WTC11 (cell line): ENCODE measurements at regions not wholly inside any gene's neighbourhood (a gene's known extent, or its start where the extent isn't known, plus 50 kb on each side); places are given as distances from the start of the nearest gene placed in this dataset.

ENCODE experiments used
- ATAC-seq: fragments of 200-7000 bp; cut with Tn5 transposase; 2 replicates; pipeline ENCODE4 v1.10.0; 2021; ENCODE audit warnings: mild to moderate bottlenecking, moderate library complexity
- CTCF ChIA-PET: fragments of 300-600 bp; sonication (Branson Sonifier 250); formaldehyde crosslinking; loops from one replicate; lab custom pipeline; 2021; ENCODE audit warnings: antibody characterized with exemption; lab: Charles Lee
- POLR2A ChIA-PET: fragments of 350-600 bp; sonication (Branson Sonifier 250); formaldehyde crosslinking; loops from one replicate; lab custom pipeline; 2021; ENCODE audit warnings: antibody characterized with exemption; lab: Charles Lee
- DNase-seq: peaks from one replicate; pipeline ENCODE4 v3.0.0; 2021; ENCODE audit warnings: low spot score
- H3K27ac Mint-ChIP-seq: 2 replicates; pipeline ENCODE4 v1.8.0; 2021; ENCODE audit warnings: mixed read lengths
- H3K27me3 Mint-ChIP-seq: 2 replicates; pipeline ENCODE4 v1.8.0; 2021; ENCODE audit warnings: low read depth, mild to moderate bottlenecking, moderate library complexity, mixed read lengths
- H3K36me3 Mint-ChIP-seq: 2 replicates; pipeline ENCODE4 v1.8.0; 2021; ENCODE audit warnings: mixed read lengths
- H3K4me1 Mint-ChIP-seq: 2 replicates; pipeline ENCODE4 v1.8.0; 2022; ENCODE audit warnings: mixed read lengths
- H3K4me3 Mint-ChIP-seq: 2 replicates; pipeline ENCODE4 v1.8.0; 2021; ENCODE audit warnings: mild to moderate bottlenecking, moderate library complexity, mixed read lengths
- H3K9me3 Mint-ChIP-seq: 2 replicates; pipeline ENCODE4 v1.8.0; 2021; ENCODE audit warnings: mixed read lengths
- PRRX2 ChIP-seq: fragments of 250-450 bp; sonication (Bioruptor Pico); IDR thresholded peaks from 2 replicates; pipeline ENCODE4 v1.8.0; 2021; ENCODE audit warnings: mild to moderate bottlenecking
- SMAD4 ChIP-seq: sonication (generic); formaldehyde crosslinking; IDR thresholded peaks from 2 replicates; pipeline ENCODE4 v1.8.0; 2022; ENCODE audit warnings: mild to moderate bottlenecking, missing genetic modification reagents
- TP53 ChIP-seq: sonication (generic); formaldehyde crosslinking; IDR thresholded peaks from 2 replicates; pipeline ENCODE4 v1.8.1; 2023; ENCODE audit warnings: mild to moderate bottlenecking, missing genetic modification reagents
- TF ChIP-seq, protein P1 (sequence below): fragments of 250-450 bp; sonication (Bioruptor Pico); IDR thresholded peaks from 2 replicates; pipeline ENCODE4 v1.9.0; 2021; ENCODE audit warnings: mild to moderate bottlenecking, borderline replicate concordance
- TF ChIP-seq, protein P2 (sequence below): sonication (generic); formaldehyde crosslinking; IDR thresholded peaks from 2 replicates; pipeline ENCODE4 v1.8.0; 2023; ENCODE audit warnings: missing genetic modification reagents
- TF ChIP-seq, protein P3 (sequence below): fragments of 250-450 bp; sonication (Bioruptor Pico); IDR thresholded peaks from 2 replicates; pipeline ENCODE4 v1.8.0; 2021; ENCODE audit warnings: mild to moderate bottlenecking
- TF ChIP-seq, protein P4 (sequence below): sonication (generic); formaldehyde crosslinking; IDR thresholded peaks from 2 replicates; pipeline ENCODE4 v1.8.0; 2022; ENCODE audit warnings: missing genetic modification reagents
- TF ChIP-seq, protein P5 (sequence below): sonication (generic); formaldehyde crosslinking; conservative IDR thresholded peaks from 2 replicates; pipeline ENCODE4 v1.8.1; 2022; ENCODE audit warnings: mild to moderate bottlenecking, missing genetic modification reagents
- TF ChIP-seq, protein P6 (sequence below): fragments of 200-600 bp; IDR thresholded peaks from 2 replicates; pipeline ENCODE4 v1.8.0; 2022; ENCODE audit warnings: antibody characterized with exemption
- TF ChIP-seq, protein P7 (sequence below): sonication (generic); formaldehyde crosslinking; IDR thresholded peaks from 2 replicates; pipeline ENCODE4 v1.8.1; 2022; ENCODE audit warnings: low read depth, missing genetic modification reagents, borderline replicate concordance

DNA sequence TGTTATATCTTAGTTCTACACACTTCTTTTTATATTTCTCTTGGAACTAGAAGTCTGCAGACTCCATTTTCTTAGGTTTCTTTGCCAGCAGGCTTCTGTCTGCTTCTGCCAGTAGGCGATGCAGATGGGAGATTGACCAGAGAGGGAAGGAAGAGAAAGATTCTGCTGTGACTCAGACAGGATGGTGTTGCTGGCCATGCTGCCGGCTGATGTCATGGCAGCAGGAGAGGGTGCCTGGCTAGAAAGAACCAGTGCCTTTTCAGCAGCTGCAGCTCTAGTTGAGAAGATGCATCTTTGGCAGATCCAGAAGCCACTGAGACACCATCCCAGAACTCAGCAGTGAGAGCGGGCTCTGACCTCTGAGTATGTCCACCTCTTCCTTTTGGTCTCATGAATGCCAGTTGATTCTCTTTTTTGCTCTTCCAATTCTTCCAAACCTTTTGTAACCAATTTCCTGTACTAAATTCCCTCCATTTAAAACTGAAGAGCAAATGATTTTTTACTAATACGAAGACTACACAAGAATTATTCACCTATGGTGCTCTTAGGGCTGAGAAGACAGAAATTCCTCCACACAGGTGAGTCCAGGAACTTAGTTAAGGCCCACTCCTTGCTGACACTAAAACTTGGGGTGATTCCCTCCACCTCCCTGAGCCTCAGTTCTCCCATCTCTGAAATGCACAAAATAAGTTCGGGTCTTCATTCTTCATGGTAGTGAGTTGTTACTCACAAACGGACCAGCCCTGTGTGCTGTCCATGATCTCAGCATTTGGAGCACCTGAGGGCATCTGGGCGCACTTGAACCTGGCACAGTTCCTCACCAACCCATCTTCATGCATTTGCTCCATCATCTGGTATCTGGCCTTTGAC lies 200.7 kb downstream of the MYCN start (continued):
- TF ChIP-seq, protein P1, sequence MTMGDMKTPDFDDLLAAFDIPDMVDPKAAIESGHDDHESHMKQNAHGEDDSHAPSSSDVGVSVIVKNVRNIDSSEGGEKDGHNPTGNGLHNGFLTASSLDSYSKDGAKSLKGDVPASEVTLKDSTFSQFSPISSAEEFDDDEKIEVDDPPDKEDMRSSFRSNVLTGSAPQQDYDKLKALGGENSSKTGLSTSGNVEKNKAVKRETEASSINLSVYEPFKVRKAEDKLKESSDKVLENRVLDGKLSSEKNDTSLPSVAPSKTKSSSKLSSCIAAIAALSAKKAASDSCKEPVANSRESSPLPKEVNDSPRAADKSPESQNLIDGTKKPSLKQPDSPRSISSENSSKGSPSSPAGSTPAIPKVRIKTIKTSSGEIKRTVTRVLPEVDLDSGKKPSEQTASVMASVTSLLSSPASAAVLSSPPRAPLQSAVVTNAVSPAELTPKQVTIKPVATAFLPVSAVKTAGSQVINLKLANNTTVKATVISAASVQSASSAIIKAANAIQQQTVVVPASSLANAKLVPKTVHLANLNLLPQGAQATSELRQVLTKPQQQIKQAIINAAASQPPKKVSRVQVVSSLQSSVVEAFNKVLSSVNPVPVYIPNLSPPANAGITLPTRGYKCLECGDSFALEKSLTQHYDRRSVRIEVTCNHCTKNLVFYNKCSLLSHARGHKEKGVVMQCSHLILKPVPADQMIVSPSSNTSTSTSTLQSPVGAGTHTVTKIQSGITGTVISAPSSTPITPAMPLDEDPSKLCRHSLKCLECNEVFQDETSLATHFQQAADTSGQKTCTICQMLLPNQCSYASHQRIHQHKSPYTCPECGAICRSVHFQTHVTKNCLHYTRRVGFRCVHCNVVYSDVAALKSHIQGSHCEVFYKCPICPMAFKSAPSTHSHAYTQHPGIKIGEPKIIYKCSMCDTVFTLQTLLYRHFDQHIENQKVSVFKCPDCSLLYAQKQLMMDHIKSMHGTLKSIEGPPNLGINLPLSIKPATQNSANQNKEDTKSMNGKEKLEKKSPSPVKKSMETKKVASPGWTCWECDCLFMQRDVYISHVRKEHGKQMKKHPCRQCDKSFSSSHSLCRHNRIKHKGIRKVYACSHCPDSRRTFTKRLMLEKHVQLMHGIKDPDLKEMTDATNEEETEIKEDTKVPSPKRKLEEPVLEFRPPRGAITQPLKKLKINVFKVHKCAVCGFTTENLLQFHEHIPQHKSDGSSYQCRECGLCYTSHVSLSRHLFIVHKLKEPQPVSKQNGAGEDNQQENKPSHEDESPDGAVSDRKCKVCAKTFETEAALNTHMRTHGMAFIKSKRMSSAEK (CRISPR knock-in tag) = no peak
- TF ChIP-seq, protein P2, sequence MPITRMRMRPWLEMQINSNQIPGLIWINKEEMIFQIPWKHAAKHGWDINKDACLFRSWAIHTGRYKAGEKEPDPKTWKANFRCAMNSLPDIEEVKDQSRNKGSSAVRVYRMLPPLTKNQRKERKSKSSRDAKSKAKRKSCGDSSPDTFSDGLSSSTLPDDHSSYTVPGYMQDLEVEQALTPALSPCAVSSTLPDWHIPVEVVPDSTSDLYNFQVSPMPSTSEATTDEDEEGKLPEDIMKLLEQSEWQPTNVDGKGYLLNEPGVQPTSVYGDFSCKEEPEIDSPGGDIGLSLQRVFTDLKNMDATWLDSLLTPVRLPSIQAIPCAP (CRISPR knock-in tag) = no peak
- TF ChIP-seq, protein P3, sequence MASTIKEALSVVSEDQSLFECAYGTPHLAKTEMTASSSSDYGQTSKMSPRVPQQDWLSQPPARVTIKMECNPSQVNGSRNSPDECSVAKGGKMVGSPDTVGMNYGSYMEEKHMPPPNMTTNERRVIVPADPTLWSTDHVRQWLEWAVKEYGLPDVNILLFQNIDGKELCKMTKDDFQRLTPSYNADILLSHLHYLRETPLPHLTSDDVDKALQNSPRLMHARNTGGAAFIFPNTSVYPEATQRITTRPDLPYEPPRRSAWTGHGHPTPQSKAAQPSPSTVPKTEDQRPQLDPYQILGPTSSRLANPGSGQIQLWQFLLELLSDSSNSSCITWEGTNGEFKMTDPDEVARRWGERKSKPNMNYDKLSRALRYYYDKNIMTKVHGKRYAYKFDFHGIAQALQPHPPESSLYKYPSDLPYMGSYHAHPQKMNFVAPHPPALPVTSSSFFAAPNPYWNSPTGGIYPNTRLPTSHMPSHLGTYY (CRISPR knock-in tag) = no peak
- TF ChIP-seq TP53 = no peak

DNA sequence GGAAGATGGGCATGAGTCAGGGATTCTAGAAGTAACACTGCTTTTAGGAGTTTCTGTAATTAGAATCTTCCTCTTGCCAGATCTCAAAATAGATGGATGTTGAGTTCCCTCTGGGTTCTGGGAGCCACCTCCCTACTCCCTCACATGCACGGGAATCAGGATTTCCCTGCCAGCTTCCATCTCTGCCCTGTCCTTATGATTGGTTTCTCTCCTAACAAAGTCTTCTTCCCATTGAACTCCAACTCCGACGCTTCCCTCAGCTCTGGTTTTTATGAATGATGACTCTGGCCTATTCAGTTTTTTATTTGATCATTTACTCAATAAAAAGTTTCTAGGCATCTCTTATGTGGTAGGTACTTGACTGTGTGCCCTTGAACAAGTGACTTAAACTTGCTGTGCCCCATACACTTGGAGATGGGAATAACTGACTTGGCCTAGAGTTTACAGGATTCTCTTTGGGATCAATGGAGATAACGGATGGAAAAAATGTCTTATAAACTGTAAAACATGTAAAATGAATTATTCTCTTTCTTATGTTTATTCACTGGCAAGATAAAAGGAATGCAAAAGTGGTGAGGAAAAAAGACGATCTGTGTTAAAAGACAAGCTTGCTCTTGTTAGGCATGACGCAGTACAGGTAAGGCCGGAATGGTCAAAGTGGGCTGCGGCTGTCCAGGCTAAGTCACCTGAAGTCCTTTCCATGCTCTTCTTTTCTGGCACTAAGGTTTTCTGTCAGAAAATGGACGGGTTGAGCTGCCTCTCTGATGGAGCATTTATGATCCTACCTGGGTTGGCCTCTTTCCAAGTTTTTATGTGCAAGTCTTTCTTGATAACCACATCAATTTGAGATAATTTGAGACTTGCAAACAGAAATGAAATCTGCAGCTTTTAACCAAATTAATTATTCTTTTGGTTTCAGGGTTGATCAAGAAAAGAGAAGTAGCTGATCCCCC lies 199.6 kb downstream of the MYCN start:
- Mint-ChIP-seq H3K4me3 (no peak overlapping the region), H3K36me3 (no peaks in the 10 kb centered on the region), H3K9me3 (peaks cover 11% of the 10 kb centered on the region), H3K27me3 (no peaks in the 10 kb centered on the region; the same call in 1 of the 2 replicates), H3K4me1 (peaks cover 9% of the 10 kb centered on the region), H3K27ac (no peak overlapping the region)
- ATAC-seq (no peak), DNase-seq (no peak)
- ChIA-PET CTCF (interaction anchor here (1.0 kb wide), 1 partner anchor 105 kb away, joined by 3 read pairs; no protein-coding TSS in a partner anchor), POLR2A (no interaction called here)
- TF ChIP-seq, protein P4, sequence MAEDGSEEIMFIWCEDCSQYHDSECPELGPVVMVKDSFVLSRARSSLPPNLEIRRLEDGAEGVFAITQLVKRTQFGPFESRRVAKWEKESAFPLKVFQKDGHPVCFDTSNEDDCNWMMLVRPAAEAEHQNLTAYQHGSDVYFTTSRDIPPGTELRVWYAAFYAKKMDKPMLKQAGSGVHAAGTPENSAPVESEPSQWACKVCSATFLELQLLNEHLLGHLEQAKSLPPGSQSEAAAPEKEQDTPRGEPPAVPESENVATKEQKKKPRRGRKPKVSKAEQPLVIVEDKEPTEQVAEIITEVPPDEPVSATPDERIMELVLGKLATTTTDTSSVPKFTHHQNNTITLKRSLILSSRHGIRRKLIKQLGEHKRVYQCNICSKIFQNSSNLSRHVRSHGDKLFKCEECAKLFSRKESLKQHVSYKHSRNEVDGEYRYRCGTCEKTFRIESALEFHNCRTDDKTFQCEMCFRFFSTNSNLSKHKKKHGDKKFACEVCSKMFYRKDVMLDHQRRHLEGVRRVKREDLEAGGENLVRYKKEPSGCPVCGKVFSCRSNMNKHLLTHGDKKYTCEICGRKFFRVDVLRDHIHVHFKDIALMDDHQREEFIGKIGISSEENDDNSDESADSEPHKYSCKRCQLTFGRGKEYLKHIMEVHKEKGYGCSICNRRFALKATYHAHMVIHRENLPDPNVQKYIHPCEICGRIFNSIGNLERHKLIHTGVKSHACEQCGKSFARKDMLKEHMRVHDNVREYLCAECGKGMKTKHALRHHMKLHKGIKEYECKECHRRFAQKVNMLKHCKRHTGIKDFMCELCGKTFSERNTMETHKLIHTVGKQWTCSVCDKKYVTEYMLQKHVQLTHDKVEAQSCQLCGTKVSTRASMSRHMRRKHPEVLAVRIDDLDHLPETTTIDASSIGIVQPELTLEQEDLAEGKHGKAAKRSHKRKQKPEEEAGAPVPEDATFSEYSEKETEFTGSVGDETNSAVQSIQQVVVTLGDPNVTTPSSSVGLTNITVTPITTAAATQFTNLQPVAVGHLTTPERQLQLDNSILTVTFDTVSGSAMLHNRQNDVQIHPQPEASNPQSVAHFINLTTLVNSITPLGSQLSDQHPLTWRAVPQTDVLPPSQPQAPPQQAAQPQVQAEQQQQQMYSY (CRISPR knock-in tag) = no peak

DNA sequence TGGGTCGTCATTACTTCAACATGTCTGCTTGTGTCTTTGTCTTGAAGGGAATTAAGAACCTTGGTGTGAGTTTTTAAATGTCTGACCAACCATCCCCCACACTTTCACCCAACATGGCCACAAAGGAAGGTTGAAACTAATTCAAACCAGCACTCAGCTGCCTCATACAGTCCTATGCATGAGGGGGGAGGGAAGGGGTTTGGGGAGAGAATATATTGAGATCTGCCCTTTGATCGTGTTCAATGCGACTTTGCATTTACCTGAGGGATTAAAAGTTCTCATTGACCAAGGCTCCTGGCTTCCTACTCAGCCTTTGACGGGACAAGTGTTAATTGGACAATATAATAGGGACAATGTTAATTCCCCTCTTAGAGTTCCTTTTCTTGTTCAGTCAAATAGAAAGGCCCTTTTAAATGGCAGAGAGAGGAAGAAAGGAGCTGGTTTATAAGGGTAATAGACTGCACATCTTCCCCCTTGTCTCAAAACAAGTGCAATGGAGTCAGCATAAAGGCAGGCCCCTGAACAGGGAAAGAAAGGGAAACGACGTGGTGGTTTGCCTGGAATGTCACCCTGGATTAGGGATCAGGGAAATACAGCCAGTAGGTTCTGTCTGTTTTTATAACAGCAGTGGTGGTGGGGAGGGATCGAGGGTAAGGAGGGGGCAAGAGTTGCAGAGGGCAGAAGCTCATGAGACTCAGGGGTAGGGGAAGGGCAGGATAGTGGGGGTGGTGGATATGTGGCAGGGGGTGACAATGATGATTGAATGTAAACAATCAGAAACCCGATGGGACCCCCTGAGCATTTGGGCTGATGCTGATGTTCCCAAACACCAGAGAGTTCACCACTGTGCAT lies 198.7 kb downstream of the MYCN start:
- Mint-ChIP-seq H3K4me1 (peaks cover 9% of the 10 kb centered on the region), H3K4me3 (no peak overlapping the region), H3K9me3 (peaks cover 11% of the 10 kb centered on the region), H3K36me3 (no peaks in the 10 kb centered on the region), H3K27me3 (no peaks in the 10 kb centered on the region; the same call in 1 of the 2 replicates), H3K27ac (no peak overlapping the region)
- ChIA-PET CTCF (interaction anchor here (1.0 kb wide), 1 partner anchor 105 kb away, joined by 3 read pairs; no protein-coding TSS in a partner anchor), POLR2A (no interaction called here)
- DNase-seq = no peak
- no peak for ATAC-seq
- TF ChIP-seq, protein P5, sequence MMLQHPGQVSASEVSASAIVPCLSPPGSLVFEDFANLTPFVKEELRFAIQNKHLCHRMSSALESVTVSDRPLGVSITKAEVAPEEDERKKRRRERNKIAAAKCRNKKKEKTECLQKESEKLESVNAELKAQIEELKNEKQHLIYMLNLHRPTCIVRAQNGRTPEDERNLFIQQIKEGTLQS (CRISPR knock-in tag) = no peak
- TF ChIP-seq, protein P6, sequence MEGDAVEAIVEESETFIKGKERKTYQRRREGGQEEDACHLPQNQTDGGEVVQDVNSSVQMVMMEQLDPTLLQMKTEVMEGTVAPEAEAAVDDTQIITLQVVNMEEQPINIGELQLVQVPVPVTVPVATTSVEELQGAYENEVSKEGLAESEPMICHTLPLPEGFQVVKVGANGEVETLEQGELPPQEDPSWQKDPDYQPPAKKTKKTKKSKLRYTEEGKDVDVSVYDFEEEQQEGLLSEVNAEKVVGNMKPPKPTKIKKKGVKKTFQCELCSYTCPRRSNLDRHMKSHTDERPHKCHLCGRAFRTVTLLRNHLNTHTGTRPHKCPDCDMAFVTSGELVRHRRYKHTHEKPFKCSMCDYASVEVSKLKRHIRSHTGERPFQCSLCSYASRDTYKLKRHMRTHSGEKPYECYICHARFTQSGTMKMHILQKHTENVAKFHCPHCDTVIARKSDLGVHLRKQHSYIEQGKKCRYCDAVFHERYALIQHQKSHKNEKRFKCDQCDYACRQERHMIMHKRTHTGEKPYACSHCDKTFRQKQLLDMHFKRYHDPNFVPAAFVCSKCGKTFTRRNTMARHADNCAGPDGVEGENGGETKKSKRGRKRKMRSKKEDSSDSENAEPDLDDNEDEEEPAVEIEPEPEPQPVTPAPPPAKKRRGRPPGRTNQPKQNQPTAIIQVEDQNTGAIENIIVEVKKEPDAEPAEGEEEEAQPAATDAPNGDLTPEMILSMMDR = no peak
- TF ChIP-seq SMAD4 (CRISPR knock-in tag) = no peak
- TF ChIP-seq PRRX2 (CRISPR knock-in tag) = no peak
- TF ChIP-seq, protein P7, sequence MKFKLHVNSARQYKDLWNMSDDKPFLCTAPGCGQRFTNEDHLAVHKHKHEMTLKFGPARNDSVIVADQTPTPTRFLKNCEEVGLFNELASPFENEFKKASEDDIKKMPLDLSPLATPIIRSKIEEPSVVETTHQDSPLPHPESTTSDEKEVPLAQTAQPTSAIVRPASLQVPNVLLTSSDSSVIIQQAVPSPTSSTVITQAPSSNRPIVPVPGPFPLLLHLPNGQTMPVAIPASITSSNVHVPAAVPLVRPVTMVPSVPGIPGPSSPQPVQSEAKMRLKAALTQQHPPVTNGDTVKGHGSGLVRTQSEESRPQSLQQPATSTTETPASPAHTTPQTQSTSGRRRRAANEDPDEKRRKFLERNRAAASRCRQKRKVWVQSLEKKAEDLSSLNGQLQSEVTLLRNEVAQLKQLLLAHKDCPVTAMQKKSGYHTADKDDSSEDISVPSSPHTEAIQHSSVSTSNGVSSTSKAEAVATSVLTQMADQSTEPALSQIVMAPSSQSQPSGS (CRISPR knock-in tag) = no peak
